ENCODE measurements at regions not wholly inside any gene's neighbourhood (a gene's known extent, or its start where the extent isn't known, plus 50 kb on each side); places are given as distances from the start of the nearest gene placed in this dataset.
A peak's percentile ranks its signal among the peaks of the same experiment; 100 is the strongest.
"Not testable (repeated sequence)": the region's sequence is repeated elsewhere in the genome, so short reads cannot be mapped to it uniquely, and the experiment has no call there.

DNA sequence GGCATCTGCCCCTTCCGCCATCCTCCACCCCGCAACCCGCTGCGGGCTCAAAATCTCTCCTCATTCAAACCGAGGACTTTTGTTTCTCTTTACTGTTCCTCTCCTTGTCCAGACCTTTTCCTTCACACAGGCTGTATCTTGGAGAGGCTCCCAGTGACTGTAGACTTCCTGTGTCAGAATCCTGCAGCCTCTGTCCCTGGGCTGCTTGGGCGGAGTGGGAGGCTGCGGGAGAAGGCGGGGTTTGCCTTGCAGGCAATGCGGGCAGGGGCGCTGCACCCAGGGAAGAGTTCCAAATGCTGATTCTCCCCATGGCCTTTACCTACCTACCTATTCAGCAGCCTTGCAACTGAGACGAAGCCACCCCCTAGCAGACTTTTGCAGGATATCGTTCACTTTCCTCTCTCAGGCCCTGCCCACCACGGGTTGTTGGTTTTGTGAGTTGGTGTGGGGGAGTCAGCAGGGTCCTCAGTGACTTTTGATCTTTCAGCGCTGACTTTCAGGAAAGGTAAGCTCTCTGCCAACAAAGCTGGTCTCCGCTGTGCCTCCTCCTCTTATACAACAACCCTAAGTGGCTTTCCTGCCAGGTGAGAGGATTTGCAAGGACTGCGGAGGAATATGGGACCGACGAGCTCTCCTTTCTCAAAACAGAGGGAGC lies 79.0 kb upstream of the KCNA1 start:
- H3K27ac ChIP-seq, result no peak overlapping the region
- DNase-seq (ENCODE audit: low spot score), result no peak
- H3K4me3 ChIP-seq, result no peak overlapping the region
- TF ChIP-seq CTCF (IDR thresholded peaks at IDR 0.05), result no peak

DNA sequence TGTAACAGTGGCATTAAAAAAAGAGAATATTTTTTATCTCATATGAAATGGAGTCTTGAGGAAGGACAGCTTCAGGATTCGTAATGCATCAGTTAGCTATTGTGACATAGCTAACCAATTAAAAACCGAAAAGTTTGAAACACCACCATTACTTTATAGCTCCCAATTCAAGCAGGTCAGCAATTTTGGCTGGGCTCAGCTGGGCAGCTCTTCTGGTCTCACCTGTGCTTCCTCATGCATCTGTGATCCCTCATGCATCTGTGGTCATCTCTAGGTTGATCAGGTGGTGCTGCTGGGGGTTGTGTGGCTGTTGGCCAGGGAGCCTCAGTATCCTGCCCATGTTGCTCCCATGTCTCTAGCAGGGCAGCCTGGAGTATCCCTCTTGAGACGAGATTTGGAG lies 76.7 kb upstream of the KCNA1 start:
- H3K4me3 ChIP-seq, result no peak overlapping the region
- DNase-seq (ENCODE audit: low spot score), result no peak
- no peak for TF ChIP-seq CTCF (IDR thresholded peaks at IDR 0.05)
- H3K27ac ChIP-seq, result no peak overlapping the region

GRCh38 chr12:4833524-4833923 lies 76.2 kb upstream of the KCNA1 start:
- H3K4me3 ChIP-seq, result no peak overlapping the region
- no peak for DNase-seq (ENCODE audit: low spot score)
- no peak for TF ChIP-seq CTCF (IDR thresholded peaks at IDR 0.05)
- no peak overlapping the region for H3K27ac ChIP-seq

DNA sequence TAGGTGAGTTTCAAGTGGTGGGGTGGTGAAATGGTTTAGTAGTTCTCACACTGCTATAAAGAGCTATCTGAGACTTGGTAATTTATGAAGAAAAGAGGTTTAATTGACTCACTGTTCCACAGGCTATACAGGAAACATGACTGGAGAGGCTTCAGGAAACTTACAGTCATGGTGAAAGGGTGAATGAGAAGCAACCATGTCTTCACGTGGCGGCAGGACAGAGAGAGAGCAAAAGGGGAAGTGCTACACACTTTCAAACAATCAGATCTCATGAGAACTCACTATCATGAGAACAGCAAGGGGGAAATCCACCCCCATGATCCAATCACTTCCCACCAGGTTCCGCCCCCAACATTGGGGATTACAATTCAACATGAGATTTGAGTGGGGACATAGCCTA lies 67.3 kb upstream of the KCNA1 start:
- H3K4me3 ChIP-seq; H3K27ac ChIP-seq; DNase-seq (ENCODE audit: low spot score): not testable (repeated sequence)

GRCh38 chr12:4843907-4844306 lies 65.8 kb upstream of the KCNA1 start:
- Histone ChIP-seq H3K27ac (no peak overlapping the region), H3K4me3 (no peak overlapping the region)
- no peak for TF ChIP-seq CTCF (IDR thresholded peaks at IDR 0.05)
- no peak for DNase-seq (ENCODE audit: low spot score)

- no peak for TF ChIP-seq CTCF (IDR thresholded peaks at IDR 0.05)
- Histone ChIP-seq H3K27ac (no peak overlapping the region), H3K4me3 (no peak overlapping the region)
- no peak for DNase-seq (ENCODE audit: low spot score)
These were observed 62.0 kb upstream of the KCNA1 start for GRCh38 chr12:4847713-4848112.

DNA sequence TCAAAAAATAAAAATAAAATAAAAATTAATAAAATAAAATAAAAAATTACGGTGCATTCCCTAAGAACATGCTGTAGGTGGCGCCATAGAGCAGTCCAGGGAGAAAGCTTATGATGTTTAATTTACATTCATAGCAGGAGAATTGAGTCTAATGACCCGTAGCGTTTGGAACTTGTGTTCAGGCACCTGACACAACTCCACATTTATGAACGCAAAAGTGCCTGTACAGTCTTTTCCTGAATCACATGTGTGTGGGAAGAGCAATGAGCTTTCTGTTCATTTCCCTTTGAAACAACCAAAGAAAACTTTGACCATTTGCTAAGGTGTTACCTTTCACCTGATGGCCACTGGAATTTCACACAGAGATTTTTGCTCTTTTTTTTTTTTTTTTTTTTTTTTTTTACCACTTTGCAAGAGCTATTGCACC lies 60.6 kb upstream of the KCNA1 start:
- Histone ChIP-seq H3K4me3 (no peak overlapping the region), H3K27ac (no peak overlapping the region)
- peak; percentile 77 for TF ChIP-seq CTCF (IDR thresholded peaks at IDR 0.05)
- no peak for DNase-seq (ENCODE audit: low spot score)
